ENCODE measurements at regions not wholly inside any gene's neighbourhood (a gene's known extent, or its start where the extent isn't known, plus 50 kb on each side); places are given as distances from the start of the nearest gene placed in this dataset.

- no peak for TF ChIP-seq CTCF (conservative IDR thresholded peaks at IDR 0.05; ENCODE audit: low read length)
- TF ChIP-seq EZH2phosphoT487 (IDR thresholded peaks at IDR 0.05; ENCODE audit: borderline replicate concordance), result no peak
These were observed 190.8 kb downstream of the ZNF621 start for GRCh38 chr3:40715551-40715950.

Measured in Loucy (cell line).